H9 (cell line): ENCODE measurements at regions not wholly inside any gene's neighbourhood (a gene's known extent, or its start where the extent isn't known, plus 50 kb on each side); places are given as distances from the start of the nearest gene placed in this dataset.

Experiments
- DNase-seq: peaks from one replicate; pipeline ENCODE4 v3.0.0-alpha.2; 2017
- H2AFZ ChIP-seq: one replicate; pipeline ENCODE4 v1.6.1; 2013; ENCODE audit warnings: mild to moderate bottlenecking, low read length, control low read depth, moderate library complexity
- H2AK5ac ChIP-seq: 2 replicates; pipeline ENCODE4 v1.6.1; 2013; ENCODE audit warnings: low read length, control low read depth, mixed read lengths; ENCODE audit not compliant: insufficient read length
- H2BK120ac ChIP-seq: one replicate; pipeline ENCODE4 v1.6.1; 2013; ENCODE audit warnings: low read depth, mild to moderate bottlenecking, low read length, control low read depth, inconsistent platforms; ENCODE audit not compliant: poor library complexity, severe bottlenecking
- H2BK12ac ChIP-seq: 2 replicates; pipeline ENCODE4 v1.6.1; 2013; ENCODE audit warnings: low read length, control low read depth, mixed read lengths, low read depth; ENCODE audit not compliant: insufficient read length
- H2BK15ac ChIP-seq: 2 replicates; pipeline ENCODE4 v1.6.1; 2013; ENCODE audit warnings: low read depth, low read length, control low read depth
- H2BK20ac ChIP-seq: one replicate; pipeline ENCODE4 v1.6.1; 2013; ENCODE audit warnings: low read depth, mild to moderate bottlenecking, low read length, control low read depth, inconsistent platforms; ENCODE audit not compliant: poor library complexity, severe bottlenecking
- H2BK5ac ChIP-seq: 2 replicates; pipeline ENCODE4 v1.6.1; 2013; ENCODE audit warnings: low read length, control low read depth, mixed read lengths; ENCODE audit not compliant: insufficient read length
- H3K14ac ChIP-seq: 2 replicates; pipeline ENCODE4 v1.6.1; 2013; ENCODE audit warnings: low read length, control low read depth; ENCODE audit not compliant: insufficient read depth
- H3K18ac ChIP-seq: 2 replicates; pipeline ENCODE4 v1.6.1; 2013; ENCODE audit warnings: low read depth, mild to moderate bottlenecking, mixed read lengths, low read length, control low read depth; ENCODE audit not compliant: insufficient read length
- H3K23ac ChIP-seq: 2 replicates; pipeline ENCODE4 v1.6.1; 2013; ENCODE audit warnings: low read length, control low read depth, mixed read lengths, low read depth; ENCODE audit not compliant: insufficient read length
- H3K23me2 ChIP-seq: 2 replicates; pipeline ENCODE4 v1.6.1; 2013; ENCODE audit warnings: low read depth, mild to moderate bottlenecking, mixed read lengths, low read length, control low read depth; ENCODE audit not compliant: insufficient read length, poor library complexity, severe bottlenecking
- H3K27ac ChIP-seq: 2 replicates; pipeline ENCODE4 v1.5.1; 2013; ENCODE audit warnings: low read length, control low read depth, mixed read lengths, low read depth; ENCODE audit not compliant: insufficient read length
- H3K27me3 ChIP-seq: 2 replicates; pipeline ENCODE4 v1.6.1; 2013; ENCODE audit warnings: low read length, control low read depth, inconsistent platforms; ENCODE audit not compliant: insufficient read depth
- H3K4ac ChIP-seq: 2 replicates; pipeline ENCODE4 v1.6.1; 2013; ENCODE audit warnings: low read depth, mild to moderate bottlenecking, control low read depth, inconsistent platforms, low read length, moderate library complexity
- H3K4me1 ChIP-seq: 2 replicates; pipeline ENCODE4 v1.6.1; 2013; ENCODE audit warnings: low read length, control low read depth, inconsistent platforms; ENCODE audit not compliant: insufficient read depth
- H3K4me2 ChIP-seq: 2 replicates; pipeline ENCODE4 v1.6.1; 2013; ENCODE audit warnings: low read length, control low read depth, mixed read lengths; ENCODE audit not compliant: insufficient read length, insufficient read depth
- H3K56ac ChIP-seq: 2 replicates; pipeline ENCODE4 v1.6.1; 2013; ENCODE audit warnings: low read depth, mild to moderate bottlenecking, mixed read lengths, low read length, control low read depth; ENCODE audit not compliant: insufficient read length
- H3K79me1 ChIP-seq: 2 replicates; pipeline ENCODE4 v1.6.1; 2013; ENCODE audit warnings: low read depth, mild to moderate bottlenecking, moderate library complexity, low read length, control low read depth, inconsistent platforms; ENCODE audit not compliant: insufficient read depth, poor library complexity, severe bottlenecking
- H3K79me2 ChIP-seq: 2 replicates; pipeline ENCODE4 v1.6.1; 2013; ENCODE audit warnings: low read length, control low read depth, inconsistent platforms; ENCODE audit not compliant: insufficient read depth
- H3K9ac ChIP-seq: 2 replicates; pipeline ENCODE4 v1.6.1; 2013; ENCODE audit warnings: low read length, control low read depth, mixed read lengths; ENCODE audit not compliant: insufficient read length; ENCODE audit errors: extremely low read depth
- H3K9me3 ChIP-seq: one replicate; pipeline ENCODE4 v1.6.1; 2013; ENCODE audit warnings: low read depth, low read length, inconsistent platforms; ENCODE audit not compliant: control insufficient read depth
- H3T11ph ChIP-seq: one replicate; pipeline ENCODE4 v1.6.1; 2013; ENCODE audit warnings: mild to moderate bottlenecking, low read length, control low read depth, inconsistent platforms
- H4K20me1 ChIP-seq: one replicate; pipeline ENCODE4 v1.6.1; 2013; ENCODE audit not compliant: control insufficient read depth, insufficient read length, insufficient read depth
- H4K5ac ChIP-seq: 2 replicates; pipeline ENCODE4 v1.6.1; 2013; ENCODE audit warnings: low read depth, mild to moderate bottlenecking, mixed read lengths, low read length, control low read depth; ENCODE audit not compliant: insufficient read length
- H4K8ac ChIP-seq: replicated peaks from 2 replicates; pipeline ENCODE4 v1.6.1; 2013; ENCODE audit warnings: low read length, control low read depth, mixed read lengths, low read depth; ENCODE audit not compliant: insufficient read length
- H4K91ac ChIP-seq: 2 replicates; pipeline ENCODE4 v1.6.1; 2013; ENCODE audit warnings: low read depth, mild to moderate bottlenecking, moderate library complexity, mixed read lengths, low read length, control low read depth; ENCODE audit not compliant: insufficient read length
- H3K27ac Mint-ChIP-seq, 3 experiments: 2 replicates in 2 of 3; 3 replicates in 1 of 3; pipeline ENCODE4 v1.8.0; 2020 to 2021; ENCODE audit warnings: mixed read lengths in 3 of 3, mild to moderate bottlenecking in 1 of 3, moderate library complexity in 1 of 3
- H3K27me3 Mint-ChIP-seq: 2 replicates; pipeline ENCODE4 v1.8.0; 2021; ENCODE audit warnings: low read depth, mild to moderate bottlenecking, moderate library complexity, mixed read lengths
- H3K36me3 Mint-ChIP-seq, 3 experiments: 2 replicates in 2 of 3; 3 replicates in 1 of 3; pipeline ENCODE4 v1.8.0; 2020 to 2021; ENCODE audit warnings: low read depth in 3 of 3, mixed read lengths in 3 of 3; ENCODE audit not compliant: insufficient read depth in 1 of 3
- H3K4me1 Mint-ChIP-seq, 2 experiments: 2 replicates each; pipeline ENCODE4 v1.8.0; 2020; ENCODE audit warnings: mixed read lengths in 2 of 2
- H3K4me3 Mint-ChIP-seq, 2 experiments: 2 replicates in 1 of 2; 3 replicates in 1 of 2; pipeline ENCODE4 v1.8.0; 2020 to 2021; ENCODE audit warnings: mild to moderate bottlenecking in 2 of 2, mixed read lengths in 2 of 2, moderate library complexity in 1 of 2
- H3K9me3 Mint-ChIP-seq, 2 experiments: 2 replicates in 1 of 2; 3 replicates in 1 of 2; pipeline ENCODE4 v1.8.0; 2020; ENCODE audit warnings: mild to moderate bottlenecking in 2 of 2, mixed read lengths in 2 of 2, moderate library complexity in 1 of 2
- WGBS: extraction: QIAGEN DNeasy Blood & Tissue Kit; methylation state at CpG from one replicate; pipeline ENCODE4 v1.1.7; 2013; ENCODE audit warnings: missing lambda C conversion rate, low lambda C conversion rate, mixed read lengths; ENCODE audit not compliant: insufficient read length; ENCODE audit errors: extremely low coverage; 5-methylcytosine and 5-hydroxymethylcytosine counted together
- TF ChIP-seq, protein P1 (sequence below): fragments of 200-600 bp; sonication (generic); conservative IDR thresholded peaks from 3 replicates; pipeline ENCODE4 v1.8.0; 2021; ENCODE audit warnings: antibody characterized with exemption, mild to moderate bottlenecking

DNA sequence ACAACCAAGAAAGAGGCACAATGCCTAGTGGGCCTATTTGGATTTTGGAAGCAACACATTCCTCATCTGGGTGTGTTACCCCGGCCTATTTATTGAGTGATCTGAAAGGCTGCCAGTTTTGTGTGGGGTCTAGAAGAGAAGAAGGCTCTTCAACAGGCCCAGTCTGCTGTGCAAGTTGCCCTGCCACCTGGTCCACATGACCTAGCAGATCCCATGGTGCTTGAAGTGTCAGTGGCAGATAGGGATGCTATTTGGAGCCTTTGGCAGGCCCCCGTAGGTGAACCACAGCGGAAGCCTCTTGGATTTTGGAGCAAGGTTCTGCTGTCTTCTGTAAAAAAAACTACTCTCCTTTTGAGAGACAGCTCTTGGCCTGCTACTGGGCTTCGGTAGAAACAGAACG lies 820.1 kb downstream of the TMTC2 start:
- no peak overlapping the region for H4K91ac ChIP-seq

More for the DNA sequence above, 820.1 kb downstream of the TMTC2 start:
- no peak overlapping the region for H4K5ac ChIP-seq
- no peak overlapping the region for H3K23ac ChIP-seq
- no peaks in the 10 kb centered on the region for H3K4me1 ChIP-seq
- no peak overlapping the region for H2BK15ac ChIP-seq
- H2BK20ac ChIP-seq: no peak overlapping the region
- no peak overlapping the region for H2BK120ac ChIP-seq
- H3K4me3 Mint-ChIP-seq: no peak overlapping the region
- H2BK12ac ChIP-seq: no peak overlapping the region
- no peak overlapping the region for H2BK5ac ChIP-seq
- H3K56ac ChIP-seq: no peak overlapping the region
- H3K23me2 ChIP-seq: no peaks in the 10 kb centered on the region
- no peak overlapping the region for H4K8ac ChIP-seq
- DNase-seq: no peak
- peaks cover 0 to 3% (median 0%) of the 10 kb centered on the region in 3 experiments; a peak in 2 of 7 replicates for H3K36me3 Mint-ChIP-seq
- H3K4me2 ChIP-seq: no peak overlapping the region
- no peak overlapping the region for H3K27ac Mint-ChIP-seq
- H3K14ac ChIP-seq: no peak overlapping the region
- H3T11ph ChIP-seq: no peak overlapping the region
- H2AFZ ChIP-seq: no peak overlapping the region
- H2AK5ac ChIP-seq: no peak overlapping the region
- no peaks in the 10 kb centered on the region for H3K79me2 ChIP-seq
- no peaks in the 10 kb centered on the region for H3K9me3 ChIP-seq
- H3K4ac ChIP-seq: no peak overlapping the region
- H4K20me1 ChIP-seq: no peaks in the 10 kb centered on the region
- TF ChIP-seq, protein P1, sequence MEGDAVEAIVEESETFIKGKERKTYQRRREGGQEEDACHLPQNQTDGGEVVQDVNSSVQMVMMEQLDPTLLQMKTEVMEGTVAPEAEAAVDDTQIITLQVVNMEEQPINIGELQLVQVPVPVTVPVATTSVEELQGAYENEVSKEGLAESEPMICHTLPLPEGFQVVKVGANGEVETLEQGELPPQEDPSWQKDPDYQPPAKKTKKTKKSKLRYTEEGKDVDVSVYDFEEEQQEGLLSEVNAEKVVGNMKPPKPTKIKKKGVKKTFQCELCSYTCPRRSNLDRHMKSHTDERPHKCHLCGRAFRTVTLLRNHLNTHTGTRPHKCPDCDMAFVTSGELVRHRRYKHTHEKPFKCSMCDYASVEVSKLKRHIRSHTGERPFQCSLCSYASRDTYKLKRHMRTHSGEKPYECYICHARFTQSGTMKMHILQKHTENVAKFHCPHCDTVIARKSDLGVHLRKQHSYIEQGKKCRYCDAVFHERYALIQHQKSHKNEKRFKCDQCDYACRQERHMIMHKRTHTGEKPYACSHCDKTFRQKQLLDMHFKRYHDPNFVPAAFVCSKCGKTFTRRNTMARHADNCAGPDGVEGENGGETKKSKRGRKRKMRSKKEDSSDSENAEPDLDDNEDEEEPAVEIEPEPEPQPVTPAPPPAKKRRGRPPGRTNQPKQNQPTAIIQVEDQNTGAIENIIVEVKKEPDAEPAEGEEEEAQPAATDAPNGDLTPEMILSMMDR: no peak
- H3K27me3 ChIP-seq: no peaks in the 10 kb centered on the region
- no CpG with 5 or more reads among the region's 5 CpGs for WGBS
- no peaks in the 10 kb centered on the region for H3K79me1 ChIP-seq
- no peaks in the 10 kb centered on the region; a peak in 1 of 4 replicates for H3K4me1 Mint-ChIP-seq
- no peak overlapping the region for H3K9ac ChIP-seq
- no peak overlapping the region for H3K27ac ChIP-seq
- no peak overlapping the region for H3K18ac ChIP-seq
- no peaks in the 10 kb centered on the region for H3K27me3 Mint-ChIP-seq
- peaks cover 0 to 5% of the 10 kb centered on the region in 2 experiments; a peak in 4 of 5 replicates for H3K9me3 Mint-ChIP-seq
